Left hindlimb (tissue), 1 donor: ENCODE measurements at regions not wholly inside any gene's neighbourhood (a gene's known extent, or its start where the extent isn't known, plus 50 kb on each side); places are given as distances from the start of the nearest gene placed in this dataset.
"Not testable (repeated sequence)": the region's sequence is repeated elsewhere in the genome, so short reads cannot be mapped to it uniquely, and the experiment has no call there.

Experiments used
- DNase-seq: peaks from one replicate; pipeline ENCODE4 v3.0.0-alpha.2; 2018

DNA sequence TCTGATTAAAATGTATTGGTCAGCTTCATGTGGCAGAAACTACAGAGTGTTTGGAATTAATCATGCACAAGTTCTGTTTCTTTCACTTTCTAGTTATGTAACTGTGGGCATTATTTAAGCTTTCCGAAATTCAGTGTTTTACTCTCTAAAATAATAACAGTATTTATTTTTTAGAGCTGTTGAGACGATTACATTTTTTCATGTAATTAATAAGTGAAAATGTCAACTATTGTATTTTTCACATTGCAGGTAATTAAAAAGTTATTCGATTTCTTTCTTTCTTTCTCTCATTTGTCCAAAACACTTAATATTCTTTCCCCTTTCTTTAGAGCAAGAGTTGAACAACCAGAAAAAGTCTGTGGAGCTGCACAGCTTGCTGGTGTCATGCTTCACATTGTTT lies 559.4 kb upstream of the PCDH20 start:
- DNase-seq: no peak

DNA sequence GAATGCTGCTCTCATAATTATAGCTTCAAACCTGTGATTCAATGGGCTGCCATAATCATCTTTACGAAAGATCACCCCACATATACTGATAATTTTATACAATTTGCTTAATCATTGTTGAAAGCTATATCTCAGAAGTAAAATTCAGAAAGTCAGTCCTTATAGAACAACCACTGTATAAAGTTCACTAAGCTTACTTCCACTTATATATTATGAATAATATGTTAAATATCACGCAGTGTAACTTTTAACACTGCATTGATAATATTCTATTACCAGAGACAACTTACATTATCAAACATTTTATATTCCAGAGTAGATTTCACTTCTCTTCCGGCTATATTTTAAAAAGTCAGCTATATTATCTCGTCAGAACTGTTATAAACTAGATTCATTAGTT lies 550.1 kb upstream of the PCDH20 start:
- no peak for DNase-seq

- no peak for DNase-seq
Measured at GRCh38 chr13:61960981-61961380, 545.3 kb upstream of the PCDH20 start.

- no peak for DNase-seq
Measured at GRCh38 chr13:61954092-61954491, 538.4 kb upstream of the PCDH20 start.

GRCh38 chr13:61950828-61951227 lies 535.2 kb upstream of the PCDH20 start:
- DNase-seq: no peak

GRCh38 chr13:61944329-61944929 lies 528.8 kb upstream of the PCDH20 start:
- DNase-seq: no peak

DNA sequence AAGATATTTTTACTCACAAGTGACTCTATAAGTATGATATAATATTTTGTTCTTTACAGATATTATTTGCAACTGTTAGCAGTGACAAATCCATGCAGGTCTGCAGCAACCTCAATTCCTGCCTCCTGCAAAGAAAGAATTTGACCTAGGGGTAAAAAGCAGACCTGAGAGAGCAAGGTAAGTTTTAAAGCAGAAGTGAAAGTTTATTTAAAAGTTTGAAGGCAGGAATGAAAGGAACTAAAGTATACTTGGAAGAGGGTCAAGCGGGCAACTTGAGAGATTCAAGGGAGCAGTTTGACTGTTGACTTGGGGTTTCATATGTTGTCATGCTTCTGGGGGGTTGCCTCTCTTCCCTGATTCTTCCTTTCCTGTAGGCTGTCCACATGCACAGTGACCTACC lies 520.1 kb upstream of the PCDH20 start:
- no peak for DNase-seq

GRCh38 chr13:61927648-61928047 lies 512.0 kb upstream of the PCDH20 start:
- no peak for DNase-seq

DNA sequence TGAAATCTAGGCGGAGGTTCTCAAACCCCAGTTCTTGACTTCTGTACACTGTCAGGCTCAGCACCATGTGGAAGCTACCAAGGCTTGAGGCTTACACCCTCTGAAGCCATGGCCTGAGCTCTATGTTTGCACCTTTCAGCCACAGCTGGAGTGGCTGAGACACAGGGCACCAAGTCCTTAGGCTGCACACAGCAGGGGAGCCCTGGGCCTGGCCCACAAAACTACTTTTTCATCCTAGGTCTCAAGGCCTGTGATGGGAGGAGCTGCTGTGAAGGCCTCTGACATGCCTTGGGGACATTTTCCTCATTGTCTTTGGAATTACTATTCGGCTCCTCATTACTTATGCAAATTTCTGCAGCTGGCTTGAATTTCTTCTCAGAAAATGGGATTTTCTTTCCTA lies 503.2 kb upstream of the PCDH20 start:
- DNase-seq: no peak

GRCh38 chr13:61916483-61916882 lies 500.8 kb upstream of the PCDH20 start:
- no peak for DNase-seq

GRCh38 chr13:61913183-61913582 lies 497.5 kb upstream of the PCDH20 start:
- no peak for DNase-seq

DNA sequence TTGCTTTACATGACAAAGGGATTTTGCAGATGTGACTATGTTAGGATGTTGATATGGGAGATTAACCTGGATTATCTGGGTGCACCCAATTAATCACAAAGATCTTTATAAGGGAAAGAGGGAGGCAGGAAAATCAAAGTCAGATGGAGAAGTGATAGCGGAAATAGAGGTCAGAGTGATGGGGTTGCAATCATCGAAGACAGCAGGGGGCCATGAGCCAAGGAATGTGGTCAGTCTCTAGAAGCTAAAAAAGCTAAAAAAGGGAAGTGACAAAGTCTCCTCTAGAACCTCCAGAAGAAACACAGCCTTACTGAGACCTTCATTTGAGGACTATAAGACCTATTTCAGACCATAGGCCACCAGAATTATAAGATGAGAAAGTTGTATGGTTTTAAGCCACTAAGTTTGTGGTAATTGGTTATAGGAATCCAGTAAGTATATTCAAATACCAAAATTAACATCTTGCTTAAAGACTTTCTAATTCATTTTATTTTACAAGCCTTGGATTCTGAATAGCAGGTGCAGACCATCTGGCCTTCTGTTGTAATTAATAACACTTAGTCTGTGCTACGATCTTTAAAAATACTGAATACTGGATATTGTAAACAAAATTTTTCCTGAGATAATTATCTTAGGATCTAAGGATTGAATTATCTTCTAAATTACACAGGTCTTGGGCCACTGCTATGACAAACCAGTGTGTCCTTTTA lies 493.4 kb upstream of the PCDH20 start:
- DNase-seq: no peak

GRCh38 chr13:61905054-61905453 lies 489.4 kb upstream of the PCDH20 start:
- no peak for DNase-seq

DNA sequence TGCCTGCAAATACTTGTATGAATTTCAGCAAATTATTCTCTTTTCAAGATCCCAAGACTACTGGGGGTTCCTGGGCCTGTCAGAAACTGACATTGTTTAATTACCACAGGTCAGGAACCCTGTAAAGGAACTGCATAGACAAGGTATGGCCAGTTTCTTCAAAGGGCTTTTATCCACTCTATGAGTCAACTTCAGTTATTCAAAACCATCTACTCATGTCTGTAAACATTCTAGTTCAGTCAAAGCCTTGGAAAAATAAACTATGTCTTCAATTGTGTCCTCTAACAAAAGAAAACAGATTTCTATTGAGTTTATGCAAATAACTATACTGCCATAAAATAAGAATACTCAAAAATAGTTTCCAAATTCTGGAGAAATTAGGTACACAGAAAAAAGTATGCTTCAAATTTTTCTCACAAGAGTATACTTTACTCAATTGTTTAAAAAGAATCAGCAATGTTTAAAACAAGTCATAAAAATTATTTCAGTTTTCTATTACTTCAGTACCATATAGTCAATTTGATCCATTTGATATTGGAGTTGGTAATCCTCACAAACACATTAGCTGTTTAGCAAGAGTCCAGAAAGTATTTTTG lies 486.4 kb upstream of the PCDH20 start:
- no peak for DNase-seq

GRCh38 chr13:61900033-61900432 lies 484.4 kb upstream of the PCDH20 start:
- DNase-seq: no peak

- DNase-seq: no peak
Measured at GRCh38 chr13:61898207-61898606, 482.6 kb upstream of the PCDH20 start.

DNA sequence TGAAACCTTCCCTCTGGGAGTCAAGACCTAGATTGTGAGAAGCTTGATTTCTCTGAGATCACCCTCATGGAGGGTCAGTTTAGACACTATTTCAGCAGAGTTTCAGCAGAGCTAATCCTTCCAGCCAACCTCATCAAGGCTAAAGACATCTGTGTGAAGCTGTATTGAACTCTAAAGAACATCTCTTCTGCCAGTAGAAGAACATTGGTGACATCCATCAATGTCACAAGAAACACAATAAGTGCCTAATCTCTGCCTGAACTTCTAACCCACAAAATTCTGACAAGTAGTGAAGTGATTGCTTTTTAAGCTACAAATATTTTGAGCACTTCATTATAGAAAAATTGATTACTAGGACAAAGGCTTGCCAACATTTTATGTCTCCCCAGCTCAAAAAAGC lies 475.8 kb upstream of the PCDH20 start:
- DNase-seq: no peak

GRCh38 chr13:61884830-61885229 lies 469.2 kb upstream of the PCDH20 start:
- no peak for DNase-seq

DNA sequence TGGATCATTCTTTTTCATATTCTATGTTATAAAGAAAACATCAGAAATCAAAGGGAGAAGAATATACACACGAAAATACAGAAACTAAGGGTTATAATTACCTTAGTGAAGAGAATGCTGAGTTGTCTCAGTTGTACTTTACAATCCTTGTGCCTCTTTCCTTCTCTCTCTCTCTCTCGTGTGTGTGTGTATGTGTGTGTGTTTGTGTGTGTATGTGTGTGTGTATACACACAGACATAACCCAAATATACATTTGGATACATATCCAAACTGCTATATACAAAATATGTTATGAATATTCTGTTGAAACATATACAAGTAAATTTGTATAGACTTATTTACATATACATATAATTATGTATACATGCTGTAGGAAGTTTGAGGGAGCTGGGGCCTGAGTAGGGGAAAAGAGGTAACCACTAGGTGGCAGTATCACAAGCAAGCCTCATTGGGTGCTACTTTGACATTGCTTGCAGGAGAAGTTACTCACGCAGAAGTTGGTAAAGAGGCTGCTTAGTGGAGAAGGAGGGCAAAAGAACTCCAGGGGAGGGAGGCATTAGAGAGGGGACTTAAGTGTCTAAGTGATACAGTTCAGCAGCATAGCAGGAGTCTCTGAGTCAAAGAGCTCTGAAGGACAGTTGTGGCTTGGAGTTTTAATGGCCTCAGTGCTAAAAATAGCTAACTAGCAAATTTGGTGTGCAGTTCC lies 465.1 kb upstream of the PCDH20 start:
- no peak for DNase-seq

DNA sequence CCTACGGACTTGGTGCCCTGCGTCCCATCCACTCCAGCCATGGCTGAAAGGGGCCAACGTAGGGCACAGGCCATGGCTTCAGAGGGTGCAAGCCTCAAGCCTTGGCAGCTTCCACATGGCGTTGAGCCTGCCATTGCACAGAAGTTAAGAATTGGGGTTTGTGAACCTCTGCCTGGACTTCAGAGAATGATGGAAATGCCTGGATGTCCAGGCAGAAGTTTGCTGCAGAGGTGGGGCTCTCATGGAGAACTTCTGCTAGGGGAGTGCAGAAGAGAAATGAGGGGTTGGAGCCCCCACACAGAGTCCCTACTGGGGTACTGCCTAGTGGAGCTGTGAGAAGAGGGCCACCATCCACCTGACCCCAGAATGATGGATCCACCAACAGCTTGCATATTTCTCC lies 462.9 kb upstream of the PCDH20 start:
- DNase-seq: not testable (repeated sequence)

- no peak for DNase-seq
Measured at GRCh38 chr13:61874970-61875579, 459.4 kb upstream of the PCDH20 start.

- no peak for DNase-seq
Measured at GRCh38 chr13:61873717-61874116, 458.1 kb upstream of the PCDH20 start.

- no peak for DNase-seq
Measured at GRCh38 chr13:61857198-61857597, 441.5 kb upstream of the PCDH20 start.
